Transverse colon (tissue), 4 donors: ENCODE measurements at regions not wholly inside any gene's neighbourhood (a gene's known extent, or its start where the extent isn't known, plus 50 kb on each side); places are given as distances from the start of the nearest gene placed in this dataset.

Experiments
- DNase-seq: peaks from one replicate; pipeline ENCODE4 v3.0.0-alpha.2; 2019
- H3K27ac ChIP-seq, 4 donors: fragments of 200-600 bp; sonication (generic); 2 replicates each; pipeline ENCODE4 v1.5.1; 2016 to 2018; ENCODE audit warnings: inconsistent platforms in 4 of 4
- H3K27me3 ChIP-seq: fragments of 200-600 bp; sonication (generic); 2 replicates; pipeline ENCODE4 v1.5.1; 2017; ENCODE audit warnings: inconsistent platforms
- H3K36me3 ChIP-seq, 4 donors: fragments of 200-600 bp; sonication (generic); 2 replicates each; pipeline ENCODE4 v1.5.1; 2017 to 2019; ENCODE audit warnings: inconsistent platforms in 4 of 4
- H3K4me1 ChIP-seq, 4 donors: fragments of 200-600 bp; sonication (generic); 2 replicates each; pipeline ENCODE4 v1.5.1; 2017 to 2020; ENCODE audit warnings: inconsistent platforms in 4 of 4
- H3K4me3 ChIP-seq, 4 donors: fragments of 200-600 bp; sonication (generic); 1 replicate in 1 of 4; 2 replicates in 3 of 4; pipeline versions ENCODE4 v1.5.1 to v1.6.1; 2017 to 2019; ENCODE audit warnings: inconsistent platforms in 4 of 4
- H3K9me3 ChIP-seq, 2 donors: fragments of 200-600 bp; sonication (generic); 2 replicates each; pipeline ENCODE4 v1.5.1; 2017 to 2019; ENCODE audit warnings: inconsistent platforms in 2 of 2
- CTCF ChIP-seq, 5 experiments: fragments of 200-600 bp in 3 of 5; fragments of 450-650 bp in 2 of 5; sonication (generic) in 3 of 5; IDR thresholded peaks; 1 replicate in 2 of 5; 2 replicates in 3 of 5; pipeline ENCODE4 v1.5.1; 2016 to 2017; ENCODE audit warnings: antibody characterized with exemption in 5 of 5, inconsistent platforms in 3 of 5, mild to moderate bottlenecking in 2 of 5, moderate library complexity in 1 of 5
- EP300 ChIP-seq: sonication (generic); formaldehyde crosslinking; IDR thresholded peaks from one replicate; pipeline ENCODE4 v1.6.1; 2017; ENCODE audit warnings: antibody characterized with exemption, low read depth
- POLR2A ChIP-seq: fragments of 450-650 bp; IDR thresholded peaks from one replicate; pipeline ENCODE4 v1.6.1; 2016; ENCODE audit warnings: antibody characterized with exemption, mild to moderate bottlenecking, moderate library complexity
- POLR2AphosphoS5 ChIP-seq, 3 donors: sonication (generic); formaldehyde crosslinking; IDR thresholded peaks; one replicate each; pipeline ENCODE4 v1.6.1; 2016; ENCODE audit warnings: antibody characterized with exemption in 3 of 3
- WGBS, 2 donors: methylation state at CpG; one replicate each; pipeline ENCODE4 v1.1.5; 2018; ENCODE audit warnings: low coverage in 1 of 2; 5-methylcytosine and 5-hydroxymethylcytosine counted together
- in situ Hi-C, 4 donors: fragments of 200-750 bp; cut with MboI; loops; one replicate each; pipeline versions ENCODE4 v1.15.0 to v1.15.1; 2017; ENCODE audit warnings: low sequenced_read_pairs in 3 of 4, low pct_ligation_motif_present in 1 of 4, low pct_unique_long_range_greater_than_20kb in 1 of 4
- intact Hi-C: fragments of 100-400 bp; cut with DNase I; formaldehyde crosslinking; loops from one replicate; pipeline ENCODE4 v1.15.1; 2023; ENCODE audit warnings: low total_unique reads

GRCh38 chr2:106638580-106638979 is 151.4 kb downstream of the CD8B2 start:
- DNase-seq: no peak

GRCh38 chr2:106642679-106643078 is 155.5 kb downstream of the CD8B2 start:
- intact Hi-C loops: no loop called here
- H3K27me3 ChIP-seq: no peaks in the 10 kb centered on the region
- DNase-seq: no peak
- H3K4me1 ChIP-seq: peaks cover 0 to 6% (median 0%) of the 10 kb centered on the region in 4 donors
- H3K36me3 ChIP-seq: no peaks in the 10 kb centered on the region
- in situ Hi-C loops: loop anchor here (25.0 kb wide), 3 partner anchors 945 to 1545 kb away; no protein-coding TSS in a partner anchor
- no peak overlapping the region for H3K4me3 ChIP-seq
- no peaks in the 10 kb centered on the region for H3K9me3 ChIP-seq
- TF ChIP-seq CTCF (IDR thresholded peaks at IDR 0.05) (no peak), POLR2AphosphoS5 (IDR thresholded peaks at IDR 0.05) (peak; percentile 16 to 86 (median 64))
- H3K27ac ChIP-seq: peak overlapping the region in 2 of 4 donors; percentile 9 to 29

More at GRCh38 chr2:106638580-106638979, 151.4 kb downstream of the CD8B2 start:
- TF ChIP-seq EP300: no peak
- TF ChIP-seq CTCF (IDR thresholded peaks at IDR 0.05): no peak
- no peak for TF ChIP-seq POLR2AphosphoS5 (IDR thresholded peaks at IDR 0.05)
- no peak for TF ChIP-seq POLR2A
- Histone ChIP-seq H3K36me3 (no peaks in the 10 kb centered on the region), H3K27me3 (no peaks in the 10 kb centered on the region), H3K9me3 (no peaks in the 10 kb centered on the region), H3K27ac (no peak overlapping the region), H3K4me3 (no peak overlapping the region), H3K4me1 (peaks cover 0 to 6% (median 0%) of the 10 kb centered on the region in 4 donors)
- intact Hi-C loops: no loop called here
- in situ Hi-C loops: loop anchor here (25.0 kb wide), 3 partner anchors 949 to 1549 kb away; no protein-coding TSS in a partner anchor

GRCh38 chr2:106644623-106645022 is 157.5 kb downstream of the CD8B2 start:
- H3K4me1 ChIP-seq: peaks cover 0 to 6% (median 0%) of the 10 kb centered on the region in 4 donors
- WGBS, 2 donors: 88 to 100% methylated on average over 1 to 4 of the region's 4 CpGs
- in situ Hi-C loops: loop anchor here (25.0 kb wide), 3 partner anchors 943 to 1543 kb away; no protein-coding TSS in a partner anchor

GRCh38 chr2:106646605-106647004 is 159.4 kb downstream of the CD8B2 start:
- intact Hi-C loops: no loop called here

More at GRCh38 chr2:106644623-106645022, 157.5 kb downstream of the CD8B2 start:
- Histone ChIP-seq H3K27me3 (no peaks in the 10 kb centered on the region), H3K9me3 (no peaks in the 10 kb centered on the region), H3K36me3 (no peaks in the 10 kb centered on the region), H3K4me3 (no peak overlapping the region), H3K27ac (no peak overlapping the region)
- intact Hi-C loops: no loop called here
- TF ChIP-seq EP300 (no peak), POLR2AphosphoS5 (IDR thresholded peaks at IDR 0.05) (no peak), POLR2A (no peak), CTCF (IDR thresholded peaks at IDR 0.05) (no peak)
- DNase-seq: no peak

More at GRCh38 chr2:106646605-106647004, 159.4 kb downstream of the CD8B2 start:
- H3K9me3 ChIP-seq: no peaks in the 10 kb centered on the region
- in situ Hi-C loops: loop anchor here (25.0 kb wide), 3 partner anchors 941 to 1541 kb away; no protein-coding TSS in a partner anchor
- 82 to 93% methylated on average over 4 of the region's 4 CpGs for WGBS, 2 donors
- peaks cover 0 to 6% (median 0%) of the 10 kb centered on the region in 4 donors for H3K4me1 ChIP-seq
- TF ChIP-seq CTCF (IDR thresholded peaks at IDR 0.05): no peak
- TF ChIP-seq POLR2AphosphoS5 (IDR thresholded peaks at IDR 0.05): no peak
- no peak for TF ChIP-seq EP300
- TF ChIP-seq POLR2A: no peak
- no peak overlapping the region for H3K27ac ChIP-seq
- no peak for DNase-seq
- H3K27me3 ChIP-seq: no peaks in the 10 kb centered on the region
- H3K4me3 ChIP-seq: no peak overlapping the region
- no peaks in the 10 kb centered on the region for H3K36me3 ChIP-seq
